Ammon's horn (tissue), 1 donor: ENCODE measurements at regions not wholly inside any gene's neighbourhood (a gene's known extent, or its start where the extent isn't known, plus 50 kb on each side); places are given as distances from the start of the nearest gene placed in this dataset.
"Not testable (repeated sequence)": the region's sequence is repeated elsewhere in the genome, so short reads cannot be mapped to it uniquely, and the experiment has no call there.

ENCODE experiments used
- DNase-seq: peaks from one replicate; pipeline ENCODE4 v3.0.0-alpha.2; 2016; ENCODE audit warnings: low spot score

DNA sequence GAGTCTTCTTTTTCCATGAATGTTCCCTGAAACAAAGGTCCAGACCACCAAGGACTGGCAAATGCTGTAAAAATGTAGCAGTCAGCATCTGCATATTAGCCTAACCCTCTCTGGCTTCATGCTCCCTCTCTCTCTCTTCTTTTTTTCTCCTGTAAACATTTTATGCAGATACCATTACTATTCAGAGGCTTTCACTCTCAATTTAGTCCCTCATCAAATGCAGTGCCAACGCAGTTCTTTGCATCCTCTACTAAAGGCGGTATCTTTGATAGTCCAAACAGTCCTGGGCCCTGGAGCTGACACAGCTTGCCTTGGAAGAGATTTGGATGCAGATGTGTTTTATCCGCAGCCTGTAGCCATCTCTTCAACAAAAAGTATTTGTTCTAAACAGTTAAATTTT is 167.1 kb upstream of the MMS22L start:
- peak; percentile 5 for DNase-seq

DNA sequence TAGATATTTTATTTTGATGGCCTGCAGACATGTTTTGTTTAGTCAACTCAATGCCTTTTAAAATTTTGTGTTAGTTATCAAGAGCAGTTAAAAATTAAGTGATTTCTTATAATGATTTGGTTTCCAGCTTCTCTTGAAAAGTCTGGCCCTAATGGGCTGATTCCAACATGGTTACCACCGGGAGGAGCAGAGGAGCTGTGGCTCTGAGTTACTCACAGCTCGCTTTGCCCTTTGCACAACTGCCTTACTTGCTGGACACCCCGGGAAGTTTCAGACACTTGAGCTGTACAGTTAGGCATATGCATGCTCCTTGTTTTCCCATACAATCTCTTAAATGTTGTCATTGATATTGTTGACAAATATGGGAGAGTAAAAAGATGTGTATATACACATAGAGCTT is 173.1 kb upstream of the MMS22L start:
- no peak for DNase-seq

DNA sequence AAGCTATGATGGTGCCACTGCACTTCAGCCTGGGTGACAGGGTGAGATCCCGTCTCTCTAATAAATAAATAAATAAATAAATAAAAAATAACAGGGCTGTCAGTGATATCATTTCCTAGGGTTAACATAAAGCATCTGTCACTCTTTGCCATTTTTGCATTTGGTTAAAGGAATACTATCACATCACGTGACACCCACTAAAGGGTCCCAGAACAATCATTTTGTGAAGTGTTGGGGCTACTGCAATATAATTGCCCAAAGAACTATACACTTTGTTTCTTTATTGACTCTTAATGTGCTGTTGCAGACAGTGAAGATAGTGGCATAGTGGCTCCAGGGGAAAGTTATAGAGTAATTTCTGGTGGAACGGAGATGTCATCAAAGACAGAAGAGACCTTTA is 176.5 kb upstream of the MMS22L start:
- DNase-seq = no peak

DNA sequence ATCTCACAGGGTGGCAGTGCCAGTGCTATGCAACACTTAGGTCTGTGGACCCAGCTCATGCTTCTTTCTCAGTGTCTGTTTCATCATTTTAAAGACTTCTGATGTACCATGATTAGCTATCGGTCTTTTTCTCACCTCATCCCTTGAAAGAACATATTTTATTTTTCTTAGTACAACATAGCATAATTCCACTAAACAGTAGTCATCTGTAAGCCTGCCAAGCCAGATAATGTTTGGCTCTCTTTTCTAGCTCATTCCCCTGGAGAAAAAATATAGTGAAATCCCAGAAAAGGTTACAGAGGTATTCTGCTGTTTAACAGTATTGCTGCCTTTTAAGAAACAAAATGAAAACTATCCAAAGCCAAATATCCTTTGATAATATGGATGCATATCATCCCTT is 177.0 kb upstream of the MMS22L start:
- DNase-seq = peak; percentile 5

DNA sequence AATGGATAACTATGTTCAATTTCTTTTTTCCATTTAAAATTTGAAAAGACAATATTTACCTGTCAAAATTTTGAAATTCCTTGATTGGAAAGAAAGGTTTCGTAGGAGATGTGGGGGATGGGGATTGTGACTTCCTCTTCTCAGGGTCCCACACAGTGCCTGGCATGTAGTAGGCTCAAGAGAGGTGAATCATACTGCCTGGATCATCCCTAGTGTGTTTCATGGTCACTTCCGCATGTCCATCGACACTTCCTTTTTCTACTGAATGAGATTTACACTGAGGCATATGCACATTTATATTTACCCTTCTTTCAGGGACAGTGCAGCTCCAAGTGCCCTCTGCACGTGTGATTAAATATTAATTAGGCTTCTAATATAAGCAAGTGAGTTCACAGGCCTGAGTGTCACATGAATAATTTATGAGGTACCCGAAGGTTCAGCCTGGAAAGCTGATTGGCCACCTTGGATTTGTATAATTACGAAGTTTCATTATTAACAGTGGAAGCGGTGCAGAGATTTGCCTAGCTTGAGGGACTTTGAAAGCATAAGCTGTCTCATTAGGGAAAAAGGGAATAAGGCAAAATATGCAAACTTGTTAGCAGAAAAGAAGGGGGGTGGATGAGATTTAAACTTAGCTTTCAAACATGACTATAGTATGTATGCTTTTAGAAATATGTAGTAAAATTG is 177.5 kb upstream of the MMS22L start:
- no peak for DNase-seq

DNA sequence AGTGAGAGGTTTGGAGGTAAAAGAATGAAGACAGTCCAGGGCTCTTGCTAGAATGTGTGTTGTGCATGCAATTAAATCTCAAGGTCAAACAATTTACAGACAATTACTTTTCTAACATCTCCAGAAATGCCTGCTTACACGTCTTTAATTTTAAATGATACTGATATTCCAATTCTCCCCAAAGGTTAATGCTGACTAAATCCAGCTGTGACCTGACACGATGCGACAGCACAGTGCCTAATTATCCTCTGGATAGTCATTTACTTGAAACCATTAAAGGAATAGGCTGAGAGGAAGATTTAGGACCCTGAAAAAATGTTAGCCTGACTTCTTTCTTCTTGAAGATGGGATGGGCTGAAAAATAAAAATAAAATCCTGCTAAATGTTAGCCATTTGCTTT is 178.2 kb upstream of the MMS22L start:
- no peak for DNase-seq

DNA sequence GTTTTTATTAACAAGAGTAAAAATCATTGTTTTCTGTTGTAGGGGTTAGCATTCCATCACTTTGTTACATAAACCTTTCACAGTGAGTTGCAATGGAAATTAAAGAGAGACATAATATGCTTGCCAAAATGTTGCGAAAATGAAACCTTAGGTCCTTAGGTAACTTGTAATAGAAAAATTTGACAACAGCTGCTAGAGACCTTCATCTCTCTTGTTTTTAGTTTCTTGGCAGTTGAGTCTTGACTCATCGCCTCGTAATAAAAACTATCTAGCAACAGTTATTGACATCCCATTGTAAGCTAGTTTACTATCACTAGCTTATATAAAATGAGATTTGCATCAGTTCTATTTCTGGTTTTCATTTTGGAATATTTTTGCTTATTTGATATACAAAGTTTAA is 179.0 kb upstream of the MMS22L start:
- DNase-seq = no peak

DNA sequence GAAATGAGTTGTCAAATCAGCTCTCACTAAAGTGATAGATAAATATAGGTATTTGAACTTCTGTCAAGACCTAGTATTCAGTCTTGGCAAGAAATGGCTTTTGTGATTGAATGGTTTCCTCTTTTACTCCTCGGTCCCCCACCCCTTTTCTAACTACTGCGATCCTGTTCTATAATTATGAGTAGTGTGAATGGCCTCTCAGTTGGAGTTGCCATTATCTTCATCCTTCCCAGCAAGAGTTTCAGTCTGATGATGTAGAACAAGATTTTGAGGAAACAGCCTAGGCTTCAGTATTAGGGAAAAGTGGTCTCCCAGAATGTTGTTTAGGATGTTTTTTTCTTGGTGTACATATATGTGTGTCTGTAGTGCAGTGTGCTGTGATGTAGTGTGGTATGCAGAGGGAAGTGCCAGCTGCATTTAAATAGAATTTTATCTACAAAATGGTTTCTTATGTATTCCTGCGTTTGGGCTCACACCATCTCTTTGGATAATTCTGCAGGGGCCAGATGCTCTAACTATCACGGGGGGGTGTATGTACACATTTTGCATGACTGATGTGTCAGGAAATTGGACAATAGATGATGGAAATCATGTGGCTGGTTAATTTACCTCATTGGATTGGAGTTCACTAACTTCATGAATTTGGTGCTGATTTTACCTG is 180.1 kb upstream of the MMS22L start:
- DNase-seq = no peak

DNA sequence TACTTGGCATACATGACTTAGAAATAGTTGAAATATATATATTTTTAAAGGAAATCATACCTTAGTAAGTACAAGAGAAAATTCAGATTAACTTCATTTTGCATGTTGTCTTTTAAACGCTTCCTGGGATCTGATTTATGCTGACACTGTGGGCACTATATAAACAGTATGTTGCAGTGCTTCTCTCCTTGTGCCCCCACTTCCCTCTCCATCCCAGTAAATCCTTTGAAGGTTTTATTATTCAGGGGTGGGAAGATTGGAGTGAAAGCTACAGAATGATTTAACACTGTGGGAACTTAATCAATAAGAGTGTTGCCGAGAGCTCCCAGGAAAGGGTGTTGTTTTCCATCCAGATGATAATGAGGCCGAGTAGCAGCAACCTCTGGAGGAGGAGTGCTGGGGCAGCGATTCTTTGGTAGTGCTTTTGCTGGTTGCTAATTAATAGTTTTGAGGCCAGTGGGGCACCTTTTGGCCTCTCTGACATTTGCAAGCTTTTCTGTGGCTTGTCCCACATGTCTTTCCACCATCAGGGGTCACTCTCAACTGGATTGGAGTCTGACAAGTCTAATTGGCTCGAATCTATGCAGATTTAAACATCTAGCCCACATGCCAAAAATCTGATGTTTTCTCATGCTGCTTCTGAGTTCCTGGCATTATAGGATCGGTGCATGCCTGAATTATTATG is 183.0 kb upstream of the MMS22L start:
- peak; percentile 31 for DNase-seq

DNA sequence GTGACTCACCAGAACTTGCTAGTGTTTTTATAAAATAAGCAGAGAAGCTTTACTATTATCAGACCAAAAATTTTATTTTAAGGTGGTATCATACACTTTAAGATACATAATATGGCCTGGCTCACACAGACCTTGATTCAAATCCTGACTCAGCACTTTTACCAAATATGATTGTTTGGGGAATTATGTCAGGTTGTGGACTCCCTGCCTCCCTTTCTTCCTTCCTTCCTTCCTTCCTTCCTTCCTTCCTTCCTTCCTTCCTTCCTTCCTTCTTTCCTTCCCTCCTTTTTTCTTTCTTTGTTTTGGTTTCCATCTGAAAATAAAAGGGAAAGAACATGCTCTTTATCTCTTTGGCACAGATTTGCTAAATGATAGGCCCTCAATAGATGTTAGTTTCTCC is 186.0 kb upstream of the MMS22L start:
- no peak for DNase-seq

DNA sequence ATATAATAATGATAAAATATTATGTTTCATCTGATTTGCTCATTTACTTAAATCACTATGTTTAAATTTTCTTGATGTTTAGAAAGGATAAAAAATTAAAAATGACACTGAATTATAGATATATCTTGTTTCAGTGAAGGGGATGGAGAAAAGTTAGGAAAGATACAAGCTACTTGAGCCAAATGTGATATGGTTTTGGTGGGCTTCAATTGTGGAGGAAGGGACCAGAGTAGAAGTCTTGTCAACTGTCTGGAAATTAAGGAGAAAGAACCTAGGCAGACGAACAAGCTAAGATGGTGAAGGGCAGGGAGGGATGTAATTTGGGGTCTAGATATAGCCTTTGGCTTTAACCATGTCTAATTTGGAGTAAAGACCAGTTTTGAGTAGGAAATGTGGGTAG is 186.4 kb upstream of the MMS22L start:
- no peak for DNase-seq

DNA sequence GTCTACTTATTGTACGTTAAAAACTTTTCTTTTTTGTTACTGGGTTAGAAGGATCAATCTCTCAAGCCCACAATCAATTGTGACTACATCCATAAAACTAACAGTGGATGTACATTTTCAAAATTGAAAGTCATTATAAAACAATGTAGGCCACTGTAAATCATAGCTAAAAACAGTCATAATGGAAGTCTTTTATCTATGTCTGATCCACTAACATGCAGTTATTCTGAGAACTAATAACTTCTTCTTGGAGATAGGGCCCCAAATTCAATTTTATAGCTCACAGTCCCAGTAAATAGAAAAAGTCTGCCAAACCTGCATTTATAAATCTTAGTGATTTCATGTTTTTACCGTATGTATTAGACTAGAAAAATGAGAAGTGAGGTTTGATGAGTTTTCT is 187.3 kb upstream of the MMS22L start:
- no peak for DNase-seq

DNA sequence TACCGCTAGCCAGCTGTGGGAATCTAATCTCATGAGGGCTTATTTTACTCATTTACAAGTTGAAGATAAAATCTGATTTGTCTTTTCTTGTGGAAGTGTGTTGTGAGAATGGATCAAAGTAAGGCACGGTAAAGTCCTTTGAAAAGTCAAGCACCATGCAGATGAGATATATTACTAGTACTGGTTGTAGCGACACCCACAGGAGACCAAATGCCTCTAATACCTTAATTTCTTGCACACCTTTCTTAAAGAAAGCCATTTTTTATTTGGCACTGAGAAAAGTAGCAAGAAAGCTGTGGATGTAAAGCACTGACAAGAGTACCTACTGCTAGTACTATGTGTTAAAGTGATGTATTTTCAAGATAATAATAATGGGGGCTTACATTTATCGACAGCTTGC is 191.0 kb upstream of the MMS22L start:
- no peak for DNase-seq

DNA sequence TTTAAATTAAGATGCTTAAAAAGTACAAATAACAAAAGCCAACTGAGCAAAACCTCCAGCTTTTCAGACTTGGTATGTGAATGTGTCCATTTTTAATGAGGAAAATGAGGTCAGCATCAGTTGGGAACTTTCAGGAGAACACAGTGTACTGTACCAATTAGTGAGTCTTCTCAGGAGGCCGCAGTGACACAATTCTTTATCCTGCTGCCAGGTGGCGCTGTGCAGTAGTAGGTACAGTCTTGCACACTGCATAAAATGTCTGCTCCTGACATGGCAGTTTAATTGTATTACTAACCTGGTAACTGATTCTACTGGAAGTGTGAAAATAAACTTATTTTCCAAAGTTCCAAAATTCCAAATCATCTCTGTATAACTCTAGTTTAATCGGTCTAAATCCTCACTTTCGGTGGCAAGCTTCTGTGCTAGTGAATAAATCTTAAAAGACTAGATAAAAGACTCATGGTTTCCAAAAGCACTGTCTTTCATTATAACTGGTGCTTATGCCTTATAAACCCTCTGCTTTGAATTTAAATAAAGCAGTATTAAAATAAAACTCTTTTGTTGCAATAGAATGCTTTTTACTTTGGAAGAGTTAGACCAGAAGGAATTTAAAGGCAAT is 214.8 kb upstream of the MMS22L start:
- peak; percentile 92 for DNase-seq

DNA sequence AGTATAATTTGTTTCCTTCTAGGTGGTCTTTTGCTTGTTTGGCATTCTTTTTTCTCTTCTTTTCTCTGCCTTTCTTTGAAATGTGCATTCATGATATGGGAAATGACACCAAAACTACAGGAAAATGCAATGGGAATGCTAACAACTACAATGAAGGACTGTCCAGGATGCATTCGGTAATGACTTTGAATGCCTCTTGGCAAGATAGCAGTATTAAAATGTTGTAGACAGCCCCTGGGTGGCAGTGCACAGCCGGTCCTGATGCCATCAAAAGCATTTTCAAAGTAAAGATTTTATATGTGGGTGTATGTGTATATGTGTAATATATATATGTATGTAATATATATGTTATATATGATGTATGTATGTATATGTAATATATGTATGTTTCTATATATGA is 218.8 kb upstream of the MMS22L start:
- peak; percentile 14 for DNase-seq

DNA sequence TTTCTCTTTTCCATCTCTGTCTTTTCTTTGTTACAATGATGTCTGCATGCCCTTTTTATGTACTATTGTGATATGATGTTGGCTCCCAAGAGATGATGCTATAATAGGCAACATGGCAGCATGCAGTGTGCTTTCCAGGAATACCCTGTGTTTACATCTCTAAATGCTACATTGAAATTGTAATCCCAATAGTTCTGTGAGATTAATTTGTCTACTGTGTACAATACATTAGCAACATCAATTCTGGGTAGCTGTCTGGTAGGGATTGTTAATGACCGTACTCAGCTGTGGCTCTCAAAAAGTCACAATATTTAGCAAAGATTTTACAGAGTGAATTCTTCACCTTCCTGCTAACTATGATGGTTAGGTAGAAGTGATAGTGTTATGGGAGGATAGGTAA is 225.6 kb upstream of the MMS22L start:
- DNase-seq = no peak

DNA sequence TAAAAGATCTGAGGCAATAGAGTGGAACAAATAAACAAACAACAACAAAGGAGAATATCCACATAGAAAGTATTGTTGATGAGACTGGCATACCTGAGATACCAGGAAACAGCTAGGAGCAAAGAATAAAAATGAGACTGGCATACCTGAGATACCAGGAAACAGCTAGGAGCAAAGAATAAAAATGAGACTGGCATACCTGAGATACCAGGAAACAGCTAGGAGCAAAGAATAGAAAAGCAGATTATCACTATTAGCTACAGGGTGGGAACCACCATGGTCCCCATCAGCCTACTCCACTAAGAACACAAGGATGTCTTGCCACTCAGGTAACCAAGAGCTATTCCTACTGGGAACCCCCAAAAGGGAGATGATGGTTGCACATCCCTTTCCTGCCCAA is 230.2 kb upstream of the MMS22L start:
- not testable (repeated sequence) for DNase-seq

DNA sequence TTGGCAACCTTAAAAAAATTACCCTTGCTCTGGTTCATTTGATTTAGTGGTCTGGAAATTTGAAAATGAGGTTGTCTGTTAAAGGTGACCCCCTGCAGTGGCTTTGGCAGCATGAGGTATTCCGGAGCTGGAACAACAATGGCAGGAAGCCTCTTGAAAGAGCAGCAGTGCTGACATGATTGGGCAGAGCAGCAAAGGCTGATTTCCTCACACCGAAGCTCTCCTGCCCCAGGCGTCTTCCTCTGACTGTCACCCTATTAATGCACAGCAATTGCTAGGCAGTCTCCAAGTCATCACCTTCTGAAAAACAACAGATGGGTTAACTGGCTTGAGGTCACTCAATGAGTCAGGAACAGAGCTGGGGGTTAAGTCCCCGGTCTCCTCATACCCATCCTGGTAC is 241.8 kb upstream of the MMS22L start:
- peak; percentile 41 for DNase-seq

DNA sequence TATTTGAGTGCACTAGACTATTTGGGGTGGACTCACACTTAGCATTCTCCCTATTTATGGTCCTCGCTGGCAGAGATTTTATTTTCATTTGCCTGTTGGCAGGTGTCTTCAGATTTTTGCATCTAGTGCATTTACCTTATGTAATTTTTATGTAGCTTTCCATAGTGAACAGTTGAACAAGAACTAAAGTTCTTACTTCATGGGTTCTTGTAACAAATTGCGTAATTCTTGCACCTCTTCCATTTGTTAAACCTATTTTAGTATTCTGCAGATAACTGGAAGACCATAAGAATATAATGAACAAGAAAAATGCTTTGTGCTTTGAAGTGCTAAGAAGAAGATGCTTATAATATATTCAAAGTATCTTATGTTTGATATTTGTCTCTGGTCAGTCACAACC is 252.8 kb upstream of the MMS22L start:
- no peak for DNase-seq

DNA sequence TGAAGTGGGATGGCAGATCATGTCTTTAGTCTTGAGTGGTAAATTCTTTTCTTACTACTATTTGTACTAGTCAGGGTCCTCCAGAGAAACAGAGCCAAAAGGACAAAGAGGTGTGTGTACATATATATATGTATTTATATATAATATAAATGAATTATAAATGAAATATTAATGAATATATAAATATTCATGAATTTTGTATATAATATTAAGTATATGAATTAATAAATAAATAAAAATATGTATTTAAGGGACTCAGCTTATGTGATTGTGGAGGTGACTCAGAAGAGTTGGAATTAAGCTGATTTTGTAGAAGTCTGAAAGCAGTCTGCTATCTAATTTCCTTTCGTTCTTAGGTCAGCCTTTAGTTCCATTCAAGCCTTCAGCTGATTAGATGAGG is 265.3 kb upstream of the MMS22L start:
- no peak for DNase-seq

DNA sequence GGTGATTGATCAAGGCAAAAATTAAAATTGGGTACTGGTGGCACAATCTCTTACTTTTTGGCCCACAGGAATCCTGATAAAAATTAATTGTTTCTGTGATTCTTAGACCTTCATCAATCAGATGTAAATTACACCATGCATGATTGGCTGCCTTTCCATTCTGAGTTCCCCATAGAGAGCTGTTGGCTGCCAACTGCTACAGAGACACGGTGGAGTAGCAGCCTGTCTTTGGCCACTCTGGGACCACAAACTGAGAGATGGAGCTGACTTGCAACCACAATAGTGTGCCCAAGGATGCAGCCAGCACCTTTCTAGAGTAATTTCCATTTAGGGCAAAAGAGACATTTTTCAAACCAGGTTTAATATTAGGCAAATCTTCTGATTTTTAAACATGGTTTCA is 274.3 kb upstream of the MMS22L start:
- no peak for DNase-seq

DNA sequence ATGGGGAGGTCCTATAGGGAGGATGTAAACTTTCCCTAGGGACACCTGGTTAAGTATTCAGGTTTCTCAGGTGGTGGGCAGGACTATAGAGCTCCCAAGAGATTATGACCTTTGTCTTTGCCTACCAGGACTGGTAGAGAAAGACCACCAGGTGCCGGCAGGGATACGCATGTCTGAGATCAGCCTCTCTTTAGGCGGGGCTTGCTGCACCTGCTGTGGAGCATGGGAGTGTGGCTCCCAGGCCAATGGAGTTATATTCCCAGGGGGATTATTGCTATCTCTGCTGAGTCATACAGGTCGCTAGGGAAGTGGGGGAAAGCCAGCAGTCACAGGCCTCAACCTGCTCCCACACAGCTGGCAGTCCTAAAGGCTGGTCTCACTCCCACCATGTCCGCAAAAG is 280.5 kb upstream of the MMS22L start:
- no peak for DNase-seq

DNA sequence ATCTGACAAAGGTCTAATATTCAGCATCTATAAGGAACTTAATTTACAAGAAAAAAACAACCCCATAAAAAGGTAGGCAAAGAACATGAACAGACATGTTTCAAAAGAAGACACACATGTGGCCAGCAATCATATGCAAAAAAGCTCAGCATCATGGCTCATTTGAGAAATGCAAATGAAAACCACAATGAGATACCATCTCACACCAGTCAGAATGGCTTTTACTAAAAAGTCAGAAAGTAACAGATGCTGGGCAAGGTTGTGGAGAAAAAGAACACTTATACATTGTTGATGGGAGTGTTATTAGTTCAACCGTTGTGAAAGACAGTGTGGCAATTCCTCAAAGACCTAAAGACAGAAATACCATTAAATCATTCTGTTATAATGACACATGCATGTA is 289.9 kb upstream of the MMS22L start:
- DNase-seq = no peak
